ENCODE measurements at regions not wholly inside any gene's neighbourhood (a gene's known extent, or its start where the extent isn't known, plus 50 kb on each side); places are given as distances from the start of the nearest gene placed in this dataset.

- TF ChIP-seq GATA2 (IDR thresholded peaks at IDR 0.05; ENCODE audit: low read depth, low read length) (no peak), GATA3 (IDR thresholded peaks at IDR 0.05; ENCODE audit: low read depth, low read length) (no peak)
Observed at GRCh38 chr13:63693696-63694095, 2278.0 kb upstream of the PCDH20 start.
